HEK293T (cell line): ENCODE measurements at regions not wholly inside any gene's neighbourhood (a gene's known extent, or its start where the extent isn't known, plus 50 kb on each side); places are given as distances from the start of the nearest gene placed in this dataset.

Experiments
- BHLHE40 ChIP-seq: fragments of 450-650 bp; IDR thresholded peaks from 2 replicates; pipeline ENCODE4 v1.6.1; 2016; ENCODE audit warnings: mild to moderate bottlenecking, moderate library complexity, borderline replicate concordance
- CTBP1 ChIP-seq: fragments of 450-650 bp; IDR thresholded peaks from 2 replicates; pipeline ENCODE4 v1.6.1; 2016; ENCODE audit warnings: borderline replicate concordance
- ELF4 ChIP-seq: fragments of 450-650 bp; IDR thresholded peaks from 2 replicates; pipeline ENCODE4 v1.6.1; 2017; ENCODE audit warnings: antibody characterized with exemption
- FOXA1 ChIP-seq: fragments of 450-650 bp; IDR thresholded peaks from 2 replicates; pipeline ENCODE4 v1.6.1; 2016; ENCODE audit warnings: mild to moderate bottlenecking
- FOXK2 ChIP-seq: fragments of 450-650 bp; IDR thresholded peaks from 2 replicates; pipeline ENCODE4 v1.6.1; 2016; ENCODE audit warnings: mild to moderate bottlenecking
- FOXM1 ChIP-seq: fragments of 450-650 bp; IDR thresholded peaks from 2 replicates; pipeline ENCODE4 v1.6.1; 2017; ENCODE audit warnings: mild to moderate bottlenecking, borderline replicate concordance
- SUZ12 ChIP-seq: fragments of 450-650 bp; IDR thresholded peaks from 2 replicates; pipeline ENCODE4 v1.6.1; 2016; ENCODE audit warnings: mild to moderate bottlenecking
- TARDBP ChIP-seq: fragments of 450-650 bp; IDR thresholded peaks from 2 replicates; pipeline ENCODE4 v1.6.1; 2016
- TF ChIP-seq, protein P1 (sequence below): fragments of 450-650 bp; IDR thresholded peaks from 2 replicates; pipeline ENCODE4 v1.6.1; 2016

DNA sequence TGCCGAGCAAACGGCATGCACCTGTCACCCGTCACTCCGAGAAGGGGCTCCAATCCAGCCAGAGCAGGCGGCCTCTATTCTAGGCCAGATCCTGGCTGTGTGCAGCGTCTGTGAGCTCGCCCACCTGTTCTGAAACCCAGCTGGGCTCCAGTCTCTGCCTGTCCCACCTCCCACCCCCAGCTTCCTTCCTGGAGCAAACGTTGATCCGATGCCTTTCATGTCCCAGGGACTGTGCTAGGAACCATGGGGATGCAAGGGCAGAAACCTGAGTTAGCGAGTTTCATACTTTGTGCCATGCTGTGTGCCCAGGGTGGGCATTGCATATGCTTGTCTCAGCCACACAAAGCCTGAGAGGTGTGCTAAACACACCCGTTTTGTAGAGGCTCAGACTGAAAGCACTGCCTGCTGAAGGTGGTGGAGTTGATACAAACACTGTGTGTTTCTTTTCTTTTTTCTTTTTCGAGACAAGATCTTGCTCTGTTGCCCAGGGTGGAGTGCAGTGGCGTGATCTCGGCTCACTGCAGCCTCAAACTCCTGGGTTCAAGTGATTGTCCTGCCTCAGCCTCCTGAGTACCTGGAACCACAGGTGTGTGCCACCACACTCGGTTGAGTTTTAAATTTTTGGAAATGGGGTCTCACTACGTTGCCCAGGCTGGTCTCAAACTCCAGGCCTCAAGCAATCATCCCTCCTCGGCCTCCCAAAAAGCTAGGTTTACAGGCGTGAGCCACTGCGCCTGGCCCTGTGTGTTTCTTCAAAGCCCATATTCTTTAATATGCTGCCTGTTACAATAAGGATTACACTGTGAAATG is 84.1 kb upstream of the MED13L start:
- TF ChIP-seq ELF4 (no peak), SUZ12 (no peak), CTBP1 (no peak), FOXK2 (no peak), BHLHE40 (no peak), TARDBP (no peak), FOXA1 (no peak), FOXM1 (no peak)
- TF ChIP-seq, protein P1, sequence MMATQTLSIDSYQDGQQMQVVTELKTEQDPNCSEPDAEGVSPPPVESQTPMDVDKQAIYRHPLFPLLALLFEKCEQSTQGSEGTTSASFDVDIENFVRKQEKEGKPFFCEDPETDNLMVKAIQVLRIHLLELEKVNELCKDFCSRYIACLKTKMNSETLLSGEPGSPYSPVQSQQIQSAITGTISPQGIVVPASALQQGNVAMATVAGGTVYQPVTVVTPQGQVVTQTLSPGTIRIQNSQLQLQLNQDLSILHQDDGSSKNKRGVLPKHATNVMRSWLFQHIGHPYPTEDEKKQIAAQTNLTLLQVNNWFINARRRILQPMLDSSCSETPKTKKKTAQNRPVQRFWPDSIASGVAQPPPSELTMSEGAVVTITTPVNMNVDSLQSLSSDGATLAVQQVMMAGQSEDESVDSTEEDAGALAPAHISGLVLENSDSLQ, result no peak
